HL-60/S4 treated with retinoic acid at 250 ng/mL for 4 days and 3 days (cell line): ENCODE measurements at regions not wholly inside any gene's neighbourhood (a gene's known extent, or its start where the extent isn't known, plus 50 kb on each side); places are given as distances from the start of the nearest gene placed in this dataset.

Experiments
- in situ Hi-C: fragments of 300-500 bp; cut with MboI; formaldehyde crosslinking; loops from 2 replicates; pipeline ENCODE4 v1.7.0; 2022; ENCODE audit warnings: low sequenced_read_pairs

DNA sequence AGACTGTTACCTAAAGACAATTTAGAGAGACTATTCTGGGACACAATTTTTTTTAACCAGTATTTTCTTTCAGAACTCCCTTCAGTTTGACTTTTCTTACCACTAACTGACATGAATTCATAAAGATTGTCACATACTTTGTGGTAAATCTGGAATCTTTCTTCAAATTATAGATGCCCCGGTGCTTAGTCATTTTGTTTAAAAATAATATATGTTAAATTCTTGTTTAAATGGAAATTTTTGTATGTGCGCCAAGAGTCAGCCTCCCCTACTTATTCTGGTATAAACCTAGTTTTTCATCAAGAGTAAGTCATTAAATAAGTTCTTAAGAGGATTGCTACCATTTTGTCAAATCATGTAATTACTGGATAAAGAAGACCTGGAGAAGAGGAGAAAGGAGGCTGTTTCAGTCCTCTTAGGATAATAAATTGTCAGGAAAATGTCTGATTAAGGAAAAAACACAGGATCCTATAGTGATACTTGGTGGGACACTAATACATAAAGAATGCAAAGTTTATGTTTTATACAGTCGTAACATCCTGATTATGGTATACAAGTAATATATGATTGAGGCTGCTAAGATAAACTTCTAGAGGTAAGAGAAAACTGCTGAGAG is 424.4 kb downstream of the PMP22 start:
- in situ Hi-C loops = no loop called here

DNA sequence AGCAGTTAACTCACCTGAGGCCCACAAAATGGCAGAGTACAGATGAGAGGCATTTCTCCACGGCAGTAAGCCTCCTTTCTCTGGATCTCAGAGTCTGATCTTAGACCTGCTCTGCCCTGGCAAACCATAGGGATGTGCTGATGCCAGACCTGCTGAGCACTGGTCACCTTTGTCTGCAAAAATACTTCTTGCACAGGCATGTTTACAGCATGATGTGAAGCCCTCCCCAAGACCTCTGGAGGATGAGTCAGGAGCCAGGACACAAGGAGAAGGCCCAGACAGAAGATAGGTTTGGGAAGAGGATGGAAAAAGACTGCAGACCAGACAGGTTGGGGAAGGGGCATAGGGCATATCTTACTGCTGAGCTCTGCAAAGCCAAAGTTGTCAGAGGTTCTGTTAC is 426.6 kb downstream of the PMP22 start:
- in situ Hi-C loops = no loop called here

- in situ Hi-C loops = no loop called here
Observed at GRCh38 chr17:14833201-14833785, 431.8 kb downstream of the PMP22 start.

DNA sequence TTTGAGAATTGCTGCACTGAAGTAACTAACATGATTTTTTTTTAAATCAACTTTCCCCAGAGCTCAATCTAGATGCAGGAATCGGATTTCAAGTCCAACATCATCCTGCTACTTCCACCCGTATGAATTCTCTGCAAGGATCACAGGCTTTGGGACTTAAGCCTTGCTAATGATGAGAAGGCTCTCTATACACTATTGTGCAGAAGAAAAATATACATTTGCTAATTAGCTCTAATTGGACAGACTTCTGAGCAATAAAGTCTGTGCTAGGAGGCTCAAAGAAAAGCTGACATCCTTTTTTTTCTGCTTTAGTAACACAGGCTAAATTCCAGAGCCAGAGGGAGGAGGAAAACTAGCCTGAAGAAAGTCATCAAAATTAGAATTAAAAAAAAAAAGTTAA is 433.6 kb downstream of the PMP22 start:
- in situ Hi-C loops = no loop called here

DNA sequence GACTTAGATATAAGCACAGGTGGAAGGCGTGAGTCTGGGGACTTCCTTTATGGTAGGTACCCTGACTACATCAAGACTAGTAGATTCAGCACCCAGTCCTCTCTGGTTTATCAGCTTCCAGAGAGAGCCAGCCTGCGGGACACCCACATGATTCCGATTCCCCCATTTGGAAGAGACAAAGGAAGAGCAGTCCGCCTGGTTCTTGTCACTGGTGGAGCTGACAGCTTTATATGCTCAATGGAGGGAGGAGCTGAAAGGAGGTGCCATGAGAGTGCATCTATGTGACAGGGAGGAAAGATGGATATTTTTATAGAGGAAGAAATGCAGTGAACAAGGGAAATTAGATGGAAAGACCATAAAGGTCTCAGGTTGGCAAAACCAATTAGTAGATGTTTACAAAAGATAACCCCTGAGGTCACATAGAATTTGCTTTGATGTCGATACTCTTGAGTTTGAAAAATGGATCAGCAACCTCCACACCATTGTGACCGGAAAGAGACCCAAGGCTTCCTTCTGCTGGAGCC is 437.7 kb downstream of the PMP22 start:
- in situ Hi-C loops = no loop called here

- in situ Hi-C loops = no loop called here
Observed at GRCh38 chr17:14826358-14826757, 438.8 kb downstream of the PMP22 start.

- in situ Hi-C loops = no loop called here
Observed at GRCh38 chr17:14818469-14818868, 446.7 kb downstream of the PMP22 start.

DNA sequence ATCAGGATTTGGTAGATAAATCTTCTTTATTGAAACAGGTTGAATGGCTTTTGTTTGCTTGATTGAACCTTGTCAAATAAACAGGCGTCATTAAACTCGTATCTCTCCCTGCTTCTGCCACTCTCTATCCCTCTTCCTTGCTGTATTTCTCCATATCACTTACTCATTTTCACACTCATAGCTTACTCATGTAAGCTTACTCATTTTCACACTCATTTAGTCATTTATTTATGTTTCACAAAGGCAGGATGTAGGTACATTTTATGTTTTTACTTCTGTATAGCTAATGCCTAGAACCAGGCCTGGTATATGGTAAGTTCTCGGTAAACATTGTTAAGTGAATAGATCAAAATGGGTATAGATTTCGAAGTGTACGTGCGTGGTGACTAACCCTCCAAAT is 450.0 kb downstream of the PMP22 start:
- in situ Hi-C loops = no loop called here

- in situ Hi-C loops = no loop called here
Observed at GRCh38 chr17:14813649-14814370, 451.3 kb downstream of the PMP22 start.

DNA sequence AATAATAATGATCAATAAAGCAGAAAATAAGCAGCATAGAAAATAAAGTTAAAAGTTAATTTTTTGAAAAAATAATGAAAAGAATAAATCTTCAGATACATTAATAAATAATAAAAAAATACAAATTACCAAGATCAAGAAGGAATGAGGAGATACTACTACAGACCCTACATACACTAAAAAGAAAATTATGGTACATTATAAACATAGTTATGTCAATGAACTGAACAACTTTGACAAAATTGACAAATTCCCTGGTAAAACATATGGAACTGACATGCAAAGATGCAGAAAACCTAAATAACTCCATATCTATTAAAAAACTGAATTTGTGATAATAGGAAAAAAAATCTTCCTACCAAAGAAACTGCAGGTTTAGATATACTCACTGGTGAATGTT is 456.7 kb downstream of the PMP22 start:
- in situ Hi-C loops = no loop called here

DNA sequence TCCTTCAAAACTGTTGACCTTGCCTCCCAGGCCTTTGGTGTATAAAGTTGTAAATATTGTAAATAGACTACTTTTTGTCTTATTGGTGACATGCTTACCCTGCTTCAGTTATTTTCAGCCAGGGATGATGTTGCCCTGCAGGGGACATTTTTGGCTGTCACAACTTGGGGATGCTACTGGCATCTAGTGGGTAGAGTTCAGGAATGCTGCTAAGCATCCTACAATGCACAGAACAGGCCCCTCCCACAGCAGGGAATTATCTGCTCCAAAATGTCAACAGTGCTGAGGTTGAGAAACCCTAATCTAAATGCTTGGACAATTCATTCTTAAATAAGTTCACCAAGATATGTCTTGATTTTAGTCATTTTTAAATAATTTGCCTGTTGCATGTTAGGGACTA is 459.8 kb downstream of the PMP22 start:
- in situ Hi-C loops = no loop called here

DNA sequence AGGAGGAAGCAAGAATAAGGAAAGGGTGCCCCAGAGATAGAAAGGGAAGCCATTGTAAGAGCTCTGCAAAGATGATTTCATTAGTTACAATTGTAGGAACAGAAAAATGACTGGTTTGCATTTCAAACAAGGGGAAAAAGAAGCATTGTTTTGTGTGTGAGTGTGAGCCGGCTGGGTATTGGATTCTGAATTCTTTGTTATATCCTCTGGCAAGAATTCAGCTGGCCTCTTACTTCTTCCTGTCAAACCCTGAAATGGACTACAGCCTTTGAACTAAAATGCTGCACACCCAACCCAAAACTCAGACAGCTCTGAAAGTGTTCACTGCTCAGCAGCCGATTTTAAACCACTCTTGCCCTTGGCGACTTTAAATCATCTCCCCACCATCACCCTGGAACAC is 461.3 kb downstream of the PMP22 start:
- in situ Hi-C loops = no loop called here

DNA sequence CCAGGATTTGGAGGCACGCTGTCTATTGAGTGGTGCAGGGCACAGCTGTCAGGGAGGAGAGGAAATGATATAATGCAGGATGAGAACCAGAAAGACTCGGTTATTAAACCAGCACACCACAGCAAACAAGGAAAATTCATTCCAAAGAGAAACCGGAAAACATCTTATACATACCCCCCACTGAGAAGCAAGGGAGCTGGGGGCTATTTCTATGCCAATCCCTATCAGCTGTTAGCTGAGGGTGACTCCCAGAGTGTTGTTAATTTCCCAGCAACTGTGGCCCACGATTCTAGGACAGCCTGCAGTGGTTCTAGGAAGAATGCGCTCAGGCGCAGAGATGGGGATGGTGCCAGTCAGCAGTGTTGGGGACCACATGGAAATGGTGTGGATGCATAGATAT is 467.3 kb downstream of the PMP22 start:
- in situ Hi-C loops = no loop called here

DNA sequence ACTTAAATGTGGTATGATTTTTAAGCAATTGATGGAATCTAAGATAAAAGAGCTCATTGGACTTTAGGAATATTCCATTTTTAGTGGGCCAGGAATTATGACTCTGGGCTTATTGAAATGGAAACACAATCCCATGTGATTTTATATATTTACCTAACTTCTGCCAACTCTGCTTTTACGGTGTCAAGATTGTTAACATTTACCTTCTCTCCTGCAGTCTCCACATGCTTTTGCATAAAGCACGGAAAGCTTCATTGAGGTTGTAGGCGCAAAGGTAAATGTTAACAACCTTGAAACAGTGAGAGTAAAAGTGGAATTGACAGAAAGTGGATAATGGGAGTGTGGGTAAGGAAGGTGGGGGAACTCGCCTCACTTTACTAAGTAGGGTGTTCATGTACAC is 468.1 kb downstream of the PMP22 start:
- in situ Hi-C loops = no loop called here

- in situ Hi-C loops = no loop called here
Observed at GRCh38 chr17:14794961-14795360, 470.2 kb downstream of the PMP22 start.

DNA sequence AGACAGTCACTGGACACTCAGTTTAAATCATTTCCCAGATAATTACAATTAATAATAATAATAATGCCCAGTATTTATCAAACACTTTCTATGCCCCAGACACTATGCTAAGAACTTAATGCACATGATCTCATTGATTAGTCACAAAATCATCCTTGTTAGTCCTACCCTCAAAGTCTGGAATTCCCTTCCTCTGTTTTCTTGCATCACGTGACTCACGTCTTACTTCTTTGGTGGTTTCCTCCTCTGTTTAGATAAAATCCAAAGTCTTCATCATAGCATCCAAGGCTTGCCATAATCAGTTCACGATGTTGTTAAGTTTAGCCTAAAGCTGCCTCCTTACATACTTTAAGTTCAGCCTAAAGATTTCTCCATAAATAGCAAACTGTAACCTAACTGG is 471.9 kb downstream of the PMP22 start:
- in situ Hi-C loops = no loop called here

DNA sequence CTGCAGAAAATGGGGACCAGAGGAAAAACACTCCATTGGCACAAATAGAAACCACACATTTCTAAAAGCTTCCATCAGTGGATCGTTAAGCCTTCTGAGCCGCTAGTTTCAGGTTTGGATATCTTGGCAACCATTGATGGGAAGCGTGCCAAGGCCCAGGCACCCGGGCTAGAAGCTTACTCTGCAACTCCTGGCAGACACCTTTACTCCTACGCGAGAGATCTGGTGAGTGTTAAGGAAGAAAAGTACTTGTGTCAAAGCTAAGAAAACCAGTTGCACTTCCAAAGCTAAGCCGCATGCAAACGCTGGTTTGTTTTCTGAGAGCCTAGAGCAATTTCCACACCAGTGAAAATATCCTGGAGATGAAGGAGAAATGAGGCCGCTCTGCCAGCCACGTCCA is 472.4 kb downstream of the PMP22 start:
- in situ Hi-C loops = no loop called here

DNA sequence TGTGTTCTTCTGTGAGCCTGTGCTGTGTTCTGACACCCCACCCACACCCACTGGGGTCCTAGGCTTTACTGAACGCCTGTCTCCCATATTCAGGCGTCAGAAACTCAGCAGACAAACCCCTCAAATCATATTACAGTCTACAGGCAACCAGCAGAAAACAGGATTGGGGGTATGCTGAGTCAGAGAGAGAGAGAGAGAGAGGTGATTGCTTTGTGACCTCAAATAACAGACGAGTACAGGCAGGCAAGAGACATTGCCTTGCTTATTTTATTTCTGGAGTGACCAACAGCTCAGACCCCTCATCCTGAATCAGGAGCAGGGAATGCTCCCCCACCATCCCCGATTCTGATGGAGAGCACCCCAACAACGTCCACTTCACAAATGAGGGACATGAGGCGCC is 473.9 kb downstream of the PMP22 start:
- in situ Hi-C loops = no loop called here

GRCh38 chr17:14790521-14790920 is 474.6 kb downstream of the PMP22 start:
- in situ Hi-C loops = no loop called here

DNA sequence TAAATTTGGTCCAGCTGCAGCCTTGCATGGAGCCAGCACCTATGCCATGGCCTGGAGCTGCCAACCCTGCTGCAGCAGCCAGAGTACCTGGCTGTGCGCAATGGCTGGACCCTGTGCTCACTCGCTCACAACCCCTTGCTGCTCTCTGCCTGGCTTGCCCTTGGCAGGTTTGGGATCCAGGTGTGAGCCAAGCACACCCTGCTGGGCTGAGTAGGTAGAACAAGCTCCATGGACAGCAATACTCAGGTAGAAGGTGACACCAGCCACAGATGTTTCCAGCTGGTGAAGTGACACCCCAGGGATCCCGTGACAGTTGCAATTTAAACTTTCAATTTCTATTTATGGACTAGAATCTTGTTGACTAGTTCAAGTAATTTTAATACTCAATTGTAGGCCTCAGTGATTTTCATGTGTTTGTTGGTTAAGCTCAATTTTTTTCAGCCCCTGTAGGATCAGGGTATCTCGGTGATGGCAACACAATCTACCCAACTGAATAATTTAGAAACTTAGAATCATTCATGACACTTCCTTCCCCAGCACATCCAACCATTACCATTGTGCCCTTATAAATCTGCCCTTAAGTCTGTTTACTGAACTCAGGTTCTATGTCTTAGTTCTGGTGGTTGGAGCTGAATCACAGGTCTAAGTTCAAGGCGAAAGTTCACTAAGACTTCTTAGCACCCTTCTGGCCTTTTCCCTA is 480.0 kb downstream of the PMP22 start:
- in situ Hi-C loops = no loop called here

DNA sequence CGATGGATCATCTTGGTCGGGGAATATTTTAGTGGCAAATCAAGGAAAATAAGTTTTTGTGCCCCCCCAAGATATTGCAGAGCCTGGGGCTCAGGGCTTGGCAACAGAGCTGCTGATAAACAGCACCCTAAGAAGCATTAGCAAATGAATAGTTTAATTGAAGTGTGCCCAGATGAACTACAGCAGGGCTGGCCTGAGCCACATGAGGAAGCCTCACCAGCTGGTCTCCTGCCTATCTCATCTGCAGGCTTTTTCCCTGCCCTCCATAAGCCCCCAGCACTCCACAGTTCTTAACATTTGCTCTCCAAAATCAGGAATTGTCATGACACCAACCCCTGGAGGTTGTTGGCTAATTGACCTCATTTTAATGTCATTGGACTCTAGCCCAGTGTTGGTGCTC is 480.2 kb downstream of the HS3ST3B1 start:
- in situ Hi-C loops = no loop called here
